ENCODE measurements at regions not wholly inside any gene's neighbourhood (a gene's known extent, or its start where the extent isn't known, plus 50 kb on each side); places are given as distances from the start of the nearest gene placed in this dataset.

- in situ Hi-C loops (cut with MboI) = no loop called here
- H3K27me3 ChIP-seq (replicated peaks; ENCODE audit: insufficient read depth) = no peaks in the 10 kb centered on the region
- no peak overlapping the region for H2AFZ ChIP-seq
- no peak overlapping the region for H3K9ac ChIP-seq
- no peaks in the 10 kb centered on the region for H3F3A ChIP-seq (ENCODE audit: insufficient read depth)
- no peaks in the 10 kb centered on the region for H3K9me2 ChIP-seq (ENCODE audit: insufficient read depth)
- no peaks in the 10 kb centered on the region for H3K9me3 ChIP-seq (ENCODE audit: low read depth)
- DNase-seq = no peak
- no peaks in the 10 kb centered on the region for H4K20me1 ChIP-seq (ENCODE audit: insufficient read depth)
- no peak overlapping the region for H3K27ac ChIP-seq
- WGBS, 2 experiments (ENCODE audit: low coverage in 1 of 2, low lambda C conversion rate in 2 of 2, missing lambda C conversion rate in 2 of 2) = 38 to 41% methylated on average over 1 of the region's 1 CpG
- no peaks in the 10 kb centered on the region for H3K79me2 ChIP-seq (ENCODE audit: insufficient read depth)
- no peaks in the 10 kb centered on the region for H3K36me3 ChIP-seq (ENCODE audit: low read depth)
- H3K4me2 ChIP-seq (ENCODE audit: unreplicated experiment) = no peak overlapping the region
- no peak overlapping the region for H3K4me3 ChIP-seq
- H3K4me1 ChIP-seq (ENCODE audit: insufficient read depth) = no peaks in the 10 kb centered on the region
- TF ChIP-seq EZH2phosphoT487 (IDR thresholded peaks at IDR 0.05; ENCODE audit: insufficient read depth, low read depth) (no peak), EZH2 (IDR thresholded peaks at IDR 0.05; ENCODE audit: insufficient read depth, poor library complexity, severe bottlenecking) (no peak)
Measured at GRCh38 chr12:40431169-40431568, 206.4 kb downstream of the LRRK2 start.

GRCh38 chr12:40435251-40435650, 210.5 kb downstream of the LRRK2 start:
- no peak overlapping the region for H3K4me3 ChIP-seq
- H3K4me2 ChIP-seq (ENCODE audit: unreplicated experiment) = no peak overlapping the region
- no peak overlapping the region for H3K9ac ChIP-seq
- TF ChIP-seq EZH2 (IDR thresholded peaks at IDR 0.05; ENCODE audit: insufficient read depth, poor library complexity, severe bottlenecking) (no peak), EZH2phosphoT487 (IDR thresholded peaks at IDR 0.05; ENCODE audit: insufficient read depth, low read depth) (no peak)
- 15 to 17% methylated on average over 2 of the region's 2 CpGs for WGBS, 2 experiments (ENCODE audit: low coverage in 1 of 2, low lambda C conversion rate in 2 of 2, missing lambda C conversion rate in 2 of 2)
- no peaks in the 10 kb centered on the region for H3K79me2 ChIP-seq (ENCODE audit: insufficient read depth)
- no peak overlapping the region for H2AFZ ChIP-seq
- no peaks in the 10 kb centered on the region for H3K9me2 ChIP-seq (ENCODE audit: insufficient read depth)
- in situ Hi-C loops (cut with MboI) = no loop called here
- no peaks in the 10 kb centered on the region for H3F3A ChIP-seq (ENCODE audit: insufficient read depth)
- no peaks in the 10 kb centered on the region for H3K36me3 ChIP-seq (ENCODE audit: low read depth)
- H3K9me3 ChIP-seq (ENCODE audit: low read depth) = no peaks in the 10 kb centered on the region
- no peaks in the 10 kb centered on the region for H3K27me3 ChIP-seq (replicated peaks; ENCODE audit: insufficient read depth)
- no peaks in the 10 kb centered on the region for H3K4me1 ChIP-seq (ENCODE audit: insufficient read depth)
- no peak overlapping the region for H3K27ac ChIP-seq
- H4K20me1 ChIP-seq (ENCODE audit: insufficient read depth) = no peaks in the 10 kb centered on the region
- DNase-seq = no peak

- in situ Hi-C loops (cut with MboI) = no loop called here
- Histone ChIP-seq H3F3A (ENCODE audit: insufficient read depth) (no peaks in the 10 kb centered on the region), H3K79me2 (ENCODE audit: insufficient read depth) (no peaks in the 10 kb centered on the region), H4K20me1 (ENCODE audit: insufficient read depth) (no peaks in the 10 kb centered on the region), H3K9me3 (ENCODE audit: low read depth) (no peaks in the 10 kb centered on the region), H3K9me2 (ENCODE audit: insufficient read depth) (no peaks in the 10 kb centered on the region), H3K4me3 (no peak overlapping the region), H3K27me3 (replicated peaks; ENCODE audit: insufficient read depth) (no peaks in the 10 kb centered on the region), H3K27ac (no peak overlapping the region), H3K9ac (no peak overlapping the region), H3K4me1 (ENCODE audit: insufficient read depth) (no peaks in the 10 kb centered on the region), H3K4me2 (ENCODE audit: unreplicated experiment) (no peak overlapping the region), H3K36me3 (ENCODE audit: low read depth) (no peaks in the 10 kb centered on the region), H2AFZ (no peak overlapping the region)
- WGBS, 2 experiments (ENCODE audit: low coverage in 1 of 2, low lambda C conversion rate in 2 of 2, missing lambda C conversion rate in 2 of 2) = 54 to 61% methylated on average over 2 of the region's 2 CpGs
- no peak for DNase-seq
- TF ChIP-seq EZH2 (IDR thresholded peaks at IDR 0.05; ENCODE audit: insufficient read depth, poor library complexity, severe bottlenecking) (no peak), EZH2phosphoT487 (IDR thresholded peaks at IDR 0.05; ENCODE audit: insufficient read depth, low read depth) (no peak)
Measured at GRCh38 chr12:40435951-40436350, 211.2 kb downstream of the LRRK2 start.

- H3F3A ChIP-seq (ENCODE audit: insufficient read depth) = no peaks in the 10 kb centered on the region
- WGBS, 2 experiments (ENCODE audit: low coverage in 1 of 2, low lambda C conversion rate in 2 of 2, missing lambda C conversion rate in 2 of 2) = 36 to 40% methylated on average over 3 of the region's 3 CpGs
- no peak for DNase-seq
- no peaks in the 10 kb centered on the region for H3K79me2 ChIP-seq (ENCODE audit: insufficient read depth)
- H3K27ac ChIP-seq = no peak overlapping the region
- H3K4me2 ChIP-seq (ENCODE audit: unreplicated experiment) = no peak overlapping the region
- no peak overlapping the region for H3K9ac ChIP-seq
- no peaks in the 10 kb centered on the region for H3K36me3 ChIP-seq (ENCODE audit: low read depth)
- no peaks in the 10 kb centered on the region for H3K9me3 ChIP-seq (ENCODE audit: low read depth)
- TF ChIP-seq EZH2 (IDR thresholded peaks at IDR 0.05; ENCODE audit: insufficient read depth, poor library complexity, severe bottlenecking) = no peak
- TF ChIP-seq EZH2phosphoT487 (IDR thresholded peaks at IDR 0.05; ENCODE audit: insufficient read depth, low read depth) = no peak
- no peak overlapping the region for H3K4me3 ChIP-seq
- H3K27me3 ChIP-seq (replicated peaks; ENCODE audit: insufficient read depth) = no peaks in the 10 kb centered on the region
- H4K20me1 ChIP-seq (ENCODE audit: insufficient read depth) = no peaks in the 10 kb centered on the region
- no peaks in the 10 kb centered on the region for H3K9me2 ChIP-seq (ENCODE audit: insufficient read depth)
- no peaks in the 10 kb centered on the region for H3K4me1 ChIP-seq (ENCODE audit: insufficient read depth)
- H2AFZ ChIP-seq = no peak overlapping the region
- in situ Hi-C loops (cut with MboI) = no loop called here
Measured at GRCh38 chr12:40436564-40436963, 211.8 kb downstream of the LRRK2 start.
